ENCODE measurements at regions not wholly inside any gene's neighbourhood (a gene's known extent, or its start where the extent isn't known, plus 50 kb on each side); places are given as distances from the start of the nearest gene placed in this dataset.

GRCh38 chr4:54898056-54898562, 227.3 kb downstream of the KDR start:
- no peak overlapping the region for H3K27ac ChIP-seq (ENCODE audit: low read depth in 2 of 2, low read length in 1 of 2)
- no peak overlapping the region for H3K4me3 ChIP-seq (ENCODE audit: low read depth in 1 of 2, low read length in 2 of 2)
- no peaks in the 10 kb centered on the region for H3K27me3 ChIP-seq (ENCODE audit: control insufficient read depth in 1 of 2, insufficient read depth in 2 of 2, low read length in 2 of 2)
- H3K36me3 ChIP-seq (ENCODE audit: control insufficient read depth in 2 of 2, insufficient read depth in 2 of 2, low read length in 1 of 2): no peaks in the 10 kb centered on the region
- no peaks in the 10 kb centered on the region for H3K4me1 ChIP-seq (ENCODE audit: control insufficient read depth in 2 of 2, insufficient read depth in 2 of 2, low read length in 1 of 2)
- H3K9me3 ChIP-seq (ENCODE audit: control insufficient read depth in 2 of 2, insufficient read depth in 1 of 2, low read depth in 1 of 2, low read length in 1 of 2): no peaks in the 10 kb centered on the region
- WGBS, 2 donors: 65 to 82% methylated on average over 1 of the region's 1 CpG

GRCh38 chr4:54897590-54897989, 227.8 kb downstream of the KDR start:
- Histone ChIP-seq H3K4me3 (ENCODE audit: low read depth in 1 of 2, low read length in 2 of 2) (no peak overlapping the region), H3K9me3 (ENCODE audit: control insufficient read depth in 2 of 2, insufficient read depth in 1 of 2, low read depth in 1 of 2, low read length in 1 of 2) (no peaks in the 10 kb centered on the region), H3K36me3 (ENCODE audit: control insufficient read depth in 2 of 2, insufficient read depth in 2 of 2, low read length in 1 of 2) (no peaks in the 10 kb centered on the region), H3K27ac (ENCODE audit: low read depth in 2 of 2, low read length in 1 of 2) (no peak overlapping the region), H3K27me3 (ENCODE audit: control insufficient read depth in 1 of 2, insufficient read depth in 2 of 2, low read length in 2 of 2) (no peaks in the 10 kb centered on the region), H3K4me1 (ENCODE audit: control insufficient read depth in 2 of 2, insufficient read depth in 2 of 2, low read length in 1 of 2) (no peaks in the 10 kb centered on the region)
- WGBS, 2 donors: 74 to 95% methylated on average over 1 of the region's 1 CpG

GRCh38 chr4:54882616-54883015, 224.9 kb downstream of the KIT start:
- H3K4me1 ChIP-seq (ENCODE audit: control insufficient read depth in 2 of 2, insufficient read depth in 2 of 2, low read length in 1 of 2): no peaks in the 10 kb centered on the region
- H3K27ac ChIP-seq (ENCODE audit: low read depth in 2 of 2, low read length in 1 of 2): no peak overlapping the region
- 48 to 50% methylated on average over 2 of the region's 2 CpGs for WGBS, 2 donors
- H3K36me3 ChIP-seq (ENCODE audit: control insufficient read depth in 2 of 2, insufficient read depth in 2 of 2, low read length in 1 of 2): no peaks in the 10 kb centered on the region
- H3K9me3 ChIP-seq (ENCODE audit: control insufficient read depth in 2 of 2, insufficient read depth in 1 of 2, low read depth in 1 of 2, low read length in 1 of 2): no peaks in the 10 kb centered on the region
- no peak overlapping the region for H3K4me3 ChIP-seq (ENCODE audit: low read depth in 1 of 2, low read length in 2 of 2)
- no peaks in the 10 kb centered on the region for H3K27me3 ChIP-seq (ENCODE audit: control insufficient read depth in 1 of 2, insufficient read depth in 2 of 2, low read length in 2 of 2)

- Histone ChIP-seq H3K27ac (ENCODE audit: low read depth in 2 of 2, low read length in 1 of 2) (no peak overlapping the region), H3K9me3 (ENCODE audit: control insufficient read depth in 2 of 2, insufficient read depth in 1 of 2, low read depth in 1 of 2, low read length in 1 of 2) (no peaks in the 10 kb centered on the region), H3K4me3 (ENCODE audit: low read depth in 1 of 2, low read length in 2 of 2) (no peak overlapping the region), H3K4me1 (ENCODE audit: control insufficient read depth in 2 of 2, insufficient read depth in 2 of 2, low read length in 1 of 2) (no peaks in the 10 kb centered on the region), H3K27me3 (ENCODE audit: control insufficient read depth in 1 of 2, insufficient read depth in 2 of 2, low read length in 2 of 2) (no peaks in the 10 kb centered on the region), H3K36me3 (ENCODE audit: control insufficient read depth in 2 of 2, insufficient read depth in 2 of 2, low read length in 1 of 2) (no peaks in the 10 kb centered on the region)
These were observed 221.8 kb downstream of the KIT start for GRCh38 chr4:54879576-54879975.

DNA sequence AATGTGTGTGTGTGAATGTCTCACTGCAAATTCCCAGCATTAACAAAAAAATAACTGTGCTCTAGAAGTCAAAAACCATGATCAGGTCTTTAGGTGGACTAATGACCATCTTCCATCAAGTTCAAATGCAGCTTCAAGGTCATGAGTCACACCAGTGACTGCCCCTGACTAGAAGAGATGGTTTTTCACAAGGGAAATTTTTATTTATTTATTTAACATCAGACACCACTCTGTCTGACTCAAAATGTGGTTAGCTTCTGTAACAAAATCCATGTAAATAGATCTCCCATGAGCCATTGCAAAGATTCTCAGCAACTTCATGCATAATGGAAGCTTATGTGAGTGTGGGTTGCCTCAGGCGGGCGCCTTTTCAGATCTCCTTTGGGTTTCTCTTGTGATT, 219.2 kb downstream of the KIT start:
- Histone ChIP-seq H3K4me1 (ENCODE audit: control insufficient read depth in 2 of 2, insufficient read depth in 2 of 2, low read length in 1 of 2) (no peaks in the 10 kb centered on the region), H3K4me3 (ENCODE audit: low read depth in 1 of 2, low read length in 2 of 2) (no peak overlapping the region), H3K36me3 (ENCODE audit: control insufficient read depth in 2 of 2, insufficient read depth in 2 of 2, low read length in 1 of 2) (no peaks in the 10 kb centered on the region), H3K27ac (ENCODE audit: low read depth in 2 of 2, low read length in 1 of 2) (no peak overlapping the region), H3K27me3 (ENCODE audit: control insufficient read depth in 1 of 2, insufficient read depth in 2 of 2, low read length in 2 of 2) (no peaks in the 10 kb centered on the region), H3K9me3 (ENCODE audit: control insufficient read depth in 2 of 2, insufficient read depth in 1 of 2, low read depth in 1 of 2, low read length in 1 of 2) (no peaks in the 10 kb centered on the region)
- 92 to 95% methylated on average over 2 of the region's 2 CpGs for WGBS, 2 donors

GRCh38 chr4:54872261-54872660, 214.5 kb downstream of the KIT start:
- no peak overlapping the region for H3K27ac ChIP-seq (ENCODE audit: low read depth in 2 of 2, low read length in 1 of 2)
- no peaks in the 10 kb centered on the region for H3K27me3 ChIP-seq (ENCODE audit: control insufficient read depth in 1 of 2, insufficient read depth in 2 of 2, low read length in 2 of 2)
- WGBS, 2 donors: 70 to 84% methylated on average over 3 of the region's 3 CpGs
- H3K36me3 ChIP-seq (ENCODE audit: control insufficient read depth in 2 of 2, insufficient read depth in 2 of 2, low read length in 1 of 2): no peaks in the 10 kb centered on the region
- no peaks in the 10 kb centered on the region for H3K9me3 ChIP-seq (ENCODE audit: control insufficient read depth in 2 of 2, insufficient read depth in 1 of 2, low read depth in 1 of 2, low read length in 1 of 2)
- H3K4me1 ChIP-seq (ENCODE audit: control insufficient read depth in 2 of 2, insufficient read depth in 2 of 2, low read length in 1 of 2): no peaks in the 10 kb centered on the region
- no peak overlapping the region for H3K4me3 ChIP-seq (ENCODE audit: low read depth in 1 of 2, low read length in 2 of 2)

DNA sequence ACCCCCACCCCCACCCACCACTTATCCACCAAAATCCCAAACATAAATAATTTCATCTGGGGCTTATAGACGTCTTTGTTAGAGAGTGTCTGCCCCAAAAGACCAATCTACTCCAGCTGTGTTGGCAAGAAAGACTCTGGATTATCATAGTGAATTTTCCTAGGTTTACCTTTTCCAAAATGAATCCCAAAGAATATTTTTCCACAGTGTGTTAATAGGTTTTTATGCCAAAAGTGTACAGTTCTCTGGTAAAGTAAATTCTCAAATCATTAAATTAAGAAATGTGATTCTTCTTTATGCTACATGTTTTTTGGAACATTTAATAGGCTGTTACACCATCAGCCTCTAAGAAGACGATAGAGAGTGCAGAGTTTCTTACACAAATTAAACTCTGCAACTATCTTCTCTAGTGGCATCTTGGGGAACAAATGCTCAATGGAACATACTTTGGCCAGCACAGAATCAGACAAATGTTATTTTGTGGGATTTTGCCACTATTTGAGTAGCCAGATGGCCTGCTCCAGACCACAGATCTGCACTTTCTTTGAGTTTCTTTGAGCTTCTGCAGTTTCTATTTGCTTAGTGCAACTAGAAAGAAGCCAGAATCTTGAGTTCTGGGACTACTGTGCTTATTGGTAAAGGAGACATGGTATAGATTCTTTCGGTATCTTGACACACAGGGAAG, 206.0 kb downstream of the KIT start:
- Histone ChIP-seq H3K4me1 (ENCODE audit: control insufficient read depth in 2 of 2, insufficient read depth in 2 of 2, low read length in 1 of 2) (no peaks in the 10 kb centered on the region), H3K36me3 (ENCODE audit: control insufficient read depth in 2 of 2, insufficient read depth in 2 of 2, low read length in 1 of 2) (no peaks in the 10 kb centered on the region), H3K9me3 (ENCODE audit: control insufficient read depth in 2 of 2, insufficient read depth in 1 of 2, low read depth in 1 of 2, low read length in 1 of 2) (no peaks in the 10 kb centered on the region), H3K27me3 (ENCODE audit: control insufficient read depth in 1 of 2, insufficient read depth in 2 of 2, low read length in 2 of 2) (no peaks in the 10 kb centered on the region), H3K4me3 (ENCODE audit: low read depth in 1 of 2, low read length in 2 of 2) (no peak overlapping the region), H3K27ac (ENCODE audit: low read depth in 2 of 2, low read length in 1 of 2) (no peak overlapping the region)
- WGBS, 2 donors: 84 to 86% methylated on average over 3 of the region's 3 CpGs

DNA sequence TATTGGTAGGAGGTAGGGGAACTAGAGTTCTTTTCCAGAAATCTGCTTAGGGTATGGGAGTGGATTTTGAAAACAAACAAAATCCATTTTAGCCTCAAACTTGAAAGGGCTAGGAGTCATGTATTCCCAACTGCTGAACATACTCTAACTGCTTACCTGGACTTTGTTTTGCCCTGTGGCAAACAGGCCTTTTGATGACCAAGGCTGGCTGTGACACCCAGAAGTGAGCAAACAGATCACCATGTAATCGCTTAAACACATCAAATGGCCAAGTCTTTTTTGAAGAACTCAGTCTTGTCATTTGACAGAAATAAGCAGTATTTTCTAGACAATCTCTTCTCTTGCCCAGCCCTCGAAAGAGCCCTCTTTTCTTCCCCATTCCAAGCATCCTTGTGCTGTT, 203.4 kb downstream of the KIT start:
- H3K4me3 ChIP-seq (ENCODE audit: low read depth in 1 of 2, low read length in 2 of 2): no peak overlapping the region
- H3K9me3 ChIP-seq (ENCODE audit: control insufficient read depth in 2 of 2, insufficient read depth in 1 of 2, low read depth in 1 of 2, low read length in 1 of 2): no peaks in the 10 kb centered on the region
- no peak overlapping the region for H3K27ac ChIP-seq (ENCODE audit: low read depth in 2 of 2, low read length in 1 of 2)
- 76 to 80% methylated on average over 2 of the region's 2 CpGs for WGBS, 2 donors
- H3K27me3 ChIP-seq (ENCODE audit: control insufficient read depth in 1 of 2, insufficient read depth in 2 of 2, low read length in 2 of 2): no peaks in the 10 kb centered on the region
- H3K36me3 ChIP-seq (ENCODE audit: control insufficient read depth in 2 of 2, insufficient read depth in 2 of 2, low read length in 1 of 2): no peaks in the 10 kb centered on the region
- no peaks in the 10 kb centered on the region for H3K4me1 ChIP-seq (ENCODE audit: control insufficient read depth in 2 of 2, insufficient read depth in 2 of 2, low read length in 1 of 2)

DNA sequence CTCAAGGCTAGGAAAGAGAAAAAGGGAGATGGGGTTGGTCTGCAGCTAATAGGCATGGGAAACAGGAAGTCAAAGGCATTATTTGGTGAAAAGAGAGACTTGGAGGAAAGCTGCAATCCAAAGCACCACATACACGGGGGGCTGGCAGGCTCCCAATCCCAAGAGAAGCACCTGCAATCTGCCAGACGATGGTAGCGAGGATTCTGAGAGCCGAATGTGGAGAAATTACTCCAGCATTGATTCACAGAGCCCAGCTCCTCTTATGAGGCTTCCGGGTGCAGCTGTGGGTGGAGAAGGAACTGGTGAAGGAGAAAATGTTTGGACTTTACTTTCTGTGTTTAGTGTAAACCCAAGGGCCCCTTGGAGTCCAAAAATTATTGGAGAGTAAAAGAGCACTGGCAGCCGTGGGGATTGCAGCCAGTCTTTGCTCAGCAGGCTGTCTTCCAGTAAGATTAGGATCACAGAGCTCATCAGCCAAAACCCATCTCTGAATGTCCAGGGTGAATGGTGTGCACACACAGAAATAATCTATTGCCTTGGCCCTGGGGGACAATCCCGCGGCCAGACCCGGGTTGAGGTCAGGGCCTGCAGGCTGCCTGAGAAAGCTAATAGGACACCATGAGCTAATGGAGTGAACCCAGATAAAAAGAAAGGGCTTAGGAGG, 197.6 kb downstream of the KIT start:
- Histone ChIP-seq H3K9me3 (ENCODE audit: control insufficient read depth in 2 of 2, insufficient read depth in 1 of 2, low read depth in 1 of 2, low read length in 1 of 2) (no peaks in the 10 kb centered on the region), H3K36me3 (ENCODE audit: control insufficient read depth in 2 of 2, insufficient read depth in 2 of 2, low read length in 1 of 2) (no peaks in the 10 kb centered on the region), H3K4me1 (ENCODE audit: control insufficient read depth in 2 of 2, insufficient read depth in 2 of 2, low read length in 1 of 2) (no peaks in the 10 kb centered on the region), H3K27ac (ENCODE audit: low read depth in 2 of 2, low read length in 1 of 2) (no peak overlapping the region), H3K27me3 (ENCODE audit: control insufficient read depth in 1 of 2, insufficient read depth in 2 of 2, low read length in 2 of 2) (no peaks in the 10 kb centered on the region), H3K4me3 (ENCODE audit: low read depth in 1 of 2, low read length in 2 of 2) (no peak overlapping the region)
- 71 to 72% methylated on average over 9 of the region's 9 CpGs for WGBS, 2 donors

- no peaks in the 10 kb centered on the region for H3K36me3 ChIP-seq (ENCODE audit: control insufficient read depth in 2 of 2, insufficient read depth in 2 of 2, low read length in 1 of 2)
- no peak overlapping the region for H3K4me3 ChIP-seq (ENCODE audit: low read depth in 1 of 2, low read length in 2 of 2)
- no peak overlapping the region for H3K27ac ChIP-seq (ENCODE audit: low read depth in 2 of 2, low read length in 1 of 2)
- H3K4me1 ChIP-seq (ENCODE audit: control insufficient read depth in 2 of 2, insufficient read depth in 2 of 2, low read length in 1 of 2): no peaks in the 10 kb centered on the region
- 87 to 94% methylated on average over 2 of the region's 2 CpGs for WGBS, 2 donors
- no peaks in the 10 kb centered on the region for H3K27me3 ChIP-seq (ENCODE audit: control insufficient read depth in 1 of 2, insufficient read depth in 2 of 2, low read length in 2 of 2)
- no peaks in the 10 kb centered on the region for H3K9me3 ChIP-seq (ENCODE audit: control insufficient read depth in 2 of 2, insufficient read depth in 1 of 2, low read depth in 1 of 2, low read length in 1 of 2)
These were observed 194.8 kb downstream of the KIT start for GRCh38 chr4:54852602-54853001.

Data from esophagus (tissue), 2 donors.